Activated CD4-positive, alpha-beta T cell treated with anti-CD3 and anti-CD28 coated beads, Interleukin-2, amount 10 ng/mL, durations not matched to agents 24 days and 14 days (primary cell): ENCODE measurements at regions not wholly inside any gene's neighbourhood (a gene's known extent, or its start where the extent isn't known, plus 50 kb on each side); places are given as distances from the start of the nearest gene placed in this dataset.

Experiments used
- DNase-seq: peaks from one replicate; pipeline ENCODE4 v3.0.0; 2022
- H3K27ac Mint-ChIP-seq: one replicate; pipeline ENCODE4 v1.8.0; 2022; ENCODE audit warnings: mild to moderate bottlenecking, mixed read lengths
- H3K27me3 Mint-ChIP-seq: one replicate; pipeline ENCODE4 v1.8.0; 2022; ENCODE audit warnings: mixed read lengths
- H3K36me3 Mint-ChIP-seq: one replicate; pipeline ENCODE4 v1.8.0; 2022; ENCODE audit warnings: low read depth, mild to moderate bottlenecking, mixed read lengths
- H3K4me1 Mint-ChIP-seq: one replicate; pipeline ENCODE4 v1.8.0; 2021; ENCODE audit warnings: mixed read lengths
- H3K4me3 Mint-ChIP-seq: one replicate; pipeline ENCODE4 v1.8.0; 2022; ENCODE audit warnings: mild to moderate bottlenecking, moderate library complexity, mixed read lengths
- H3K9me3 Mint-ChIP-seq: one replicate; pipeline ENCODE4 v1.8.0; 2021; ENCODE audit warnings: mixed read lengths
- intact Hi-C: fragments of 100-400 bp; cut with micrococcal nuclease; formaldehyde crosslinking; loops from one replicate; pipeline ENCODE4 v1.15.1; 2023

GRCh38 chr13:107241381-107241780, 673.4 kb upstream of the ARGLU1 start:
- H3K27me3 Mint-ChIP-seq, result no peaks in the 10 kb centered on the region
- H3K36me3 Mint-ChIP-seq, result no peaks in the 10 kb centered on the region
- no peak for DNase-seq
- H3K4me1 Mint-ChIP-seq, result no peaks in the 10 kb centered on the region
- intact Hi-C loops, result no loop called here
- no peak overlapping the region for H3K27ac Mint-ChIP-seq
- peaks cover 3% of the 10 kb centered on the region for H3K9me3 Mint-ChIP-seq
- no peak overlapping the region for H3K4me3 Mint-ChIP-seq

- H3K27ac Mint-ChIP-seq, result no peak overlapping the region
Measured at GRCh38 chr13:107239213-107239612, 671.3 kb upstream of the ARGLU1 start.

GRCh38 chr13:107238262-107238981, 670.5 kb upstream of the ARGLU1 start:
- Mint-ChIP-seq H3K27me3 (no peaks in the 10 kb centered on the region), H3K9me3 (peaks cover 3% of the 10 kb centered on the region), H3K4me3 (no peak overlapping the region), H3K27ac (no peak overlapping the region), H3K4me1 (no peaks in the 10 kb centered on the region), H3K36me3 (no peaks in the 10 kb centered on the region)
- no peak for DNase-seq
- intact Hi-C loops, result no loop called here

More at GRCh38 chr13:107239213-107239612, 671.3 kb upstream of the ARGLU1 start:
- DNase-seq, result no peak
- H3K27me3 Mint-ChIP-seq, result no peaks in the 10 kb centered on the region
- H3K9me3 Mint-ChIP-seq, result peaks cover 3% of the 10 kb centered on the region
- H3K4me1 Mint-ChIP-seq, result no peaks in the 10 kb centered on the region
- no peak overlapping the region for H3K4me3 Mint-ChIP-seq
- intact Hi-C loops, result no loop called here
- no peaks in the 10 kb centered on the region for H3K36me3 Mint-ChIP-seq

GRCh38 chr13:107234319-107235073, 666.6 kb upstream of the ARGLU1 start:
- no peaks in the 10 kb centered on the region for H3K4me1 Mint-ChIP-seq
- DNase-seq, result no peak
- no peak overlapping the region for H3K4me3 Mint-ChIP-seq
- no peaks in the 10 kb centered on the region for H3K36me3 Mint-ChIP-seq
- intact Hi-C loops, result no loop called here
- H3K9me3 Mint-ChIP-seq, result no peaks in the 10 kb centered on the region
- no peak overlapping the region for H3K27ac Mint-ChIP-seq
- H3K27me3 Mint-ChIP-seq, result no peaks in the 10 kb centered on the region

- Mint-ChIP-seq H3K27ac (no peak overlapping the region), H3K36me3 (no peaks in the 10 kb centered on the region), H3K4me1 (no peaks in the 10 kb centered on the region), H3K9me3 (no peaks in the 10 kb centered on the region), H3K4me3 (no peak overlapping the region), H3K27me3 (no peaks in the 10 kb centered on the region)
- DNase-seq, result no peak
- intact Hi-C loops, result no loop called here
Measured at GRCh38 chr13:107233541-107233940, 665.6 kb upstream of the ARGLU1 start.

- no peaks in the 10 kb centered on the region for H3K4me1 Mint-ChIP-seq
- H3K4me3 Mint-ChIP-seq, result no peak overlapping the region
- no peak for DNase-seq
Measured at GRCh38 chr13:107231944-107232343, 664.0 kb upstream of the ARGLU1 start.

GRCh38 chr13:107223867-107224266, 655.9 kb upstream of the ARGLU1 start:
- Mint-ChIP-seq H3K27me3 (no peaks in the 10 kb centered on the region), H3K4me1 (no peaks in the 10 kb centered on the region), H3K9me3 (no peaks in the 10 kb centered on the region), H3K4me3 (no peak overlapping the region), H3K36me3 (no peaks in the 10 kb centered on the region), H3K27ac (no peak overlapping the region)
- intact Hi-C loops, result no loop called here
- DNase-seq, result no peak

More at GRCh38 chr13:107231944-107232343, 664.0 kb upstream of the ARGLU1 start:
- H3K9me3 Mint-ChIP-seq, result no peaks in the 10 kb centered on the region
- no peaks in the 10 kb centered on the region for H3K36me3 Mint-ChIP-seq
- H3K27me3 Mint-ChIP-seq, result no peaks in the 10 kb centered on the region
- intact Hi-C loops, result no loop called here
- no peak overlapping the region for H3K27ac Mint-ChIP-seq

GRCh38 chr13:107222597-107222996, 654.7 kb upstream of the ARGLU1 start:
- Mint-ChIP-seq H3K27ac (no peak overlapping the region), H3K9me3 (no peaks in the 10 kb centered on the region), H3K36me3 (no peaks in the 10 kb centered on the region), H3K4me3 (no peak overlapping the region), H3K27me3 (no peaks in the 10 kb centered on the region), H3K4me1 (no peaks in the 10 kb centered on the region)
- no peak for DNase-seq
- intact Hi-C loops, result no loop called here

GRCh38 chr13:107220245-107220644, 652.3 kb upstream of the ARGLU1 start:
- Mint-ChIP-seq H3K27ac (no peak overlapping the region), H3K4me3 (no peak overlapping the region), H3K27me3 (no peaks in the 10 kb centered on the region), H3K4me1 (no peaks in the 10 kb centered on the region), H3K9me3 (no peaks in the 10 kb centered on the region), H3K36me3 (no peaks in the 10 kb centered on the region)
- no peak for DNase-seq
- intact Hi-C loops, result no loop called here

GRCh38 chr13:107217251-107217650, 649.3 kb upstream of the ARGLU1 start:
- no peaks in the 10 kb centered on the region for H3K9me3 Mint-ChIP-seq
- H3K4me1 Mint-ChIP-seq, result no peaks in the 10 kb centered on the region
- H3K4me3 Mint-ChIP-seq, result no peak overlapping the region
- no peaks in the 10 kb centered on the region for H3K27me3 Mint-ChIP-seq
- H3K27ac Mint-ChIP-seq, result no peak overlapping the region
- no peaks in the 10 kb centered on the region for H3K36me3 Mint-ChIP-seq
- no peak for DNase-seq
- intact Hi-C loops, result no loop called here

- Mint-ChIP-seq H3K36me3 (no peaks in the 10 kb centered on the region), H3K27ac (no peak overlapping the region), H3K27me3 (no peaks in the 10 kb centered on the region), H3K4me1 (no peaks in the 10 kb centered on the region), H3K4me3 (no peak overlapping the region), H3K9me3 (no peaks in the 10 kb centered on the region)
- DNase-seq, result no peak
- intact Hi-C loops, result no loop called here
Measured at GRCh38 chr13:107216046-107216755, 648.3 kb upstream of the ARGLU1 start.

- H3K4me3 Mint-ChIP-seq, result no peak overlapping the region
- no peak overlapping the region for H3K27ac Mint-ChIP-seq
- intact Hi-C loops, result loop anchor here (1.0 to 5.0 kb wide), 3 partner anchors 440 to 944 kb away; no protein-coding TSS in a partner anchor
- no peaks in the 10 kb centered on the region for H3K4me1 Mint-ChIP-seq
- H3K36me3 Mint-ChIP-seq, result no peaks in the 10 kb centered on the region
- peak; percentile 84 for DNase-seq
- H3K9me3 Mint-ChIP-seq, result no peaks in the 10 kb centered on the region
- H3K27me3 Mint-ChIP-seq, result no peaks in the 10 kb centered on the region
Measured at GRCh38 chr13:107211073-107211472, 643.1 kb upstream of the ARGLU1 start.

- H3K9me3 Mint-ChIP-seq, result no peaks in the 10 kb centered on the region
- DNase-seq, result no peak
- no peaks in the 10 kb centered on the region for H3K4me1 Mint-ChIP-seq
- no peaks in the 10 kb centered on the region for H3K36me3 Mint-ChIP-seq
- no peak overlapping the region for H3K27ac Mint-ChIP-seq
- H3K27me3 Mint-ChIP-seq, result no peaks in the 10 kb centered on the region
- intact Hi-C loops, result loop anchor here (1.0 to 5.0 kb wide), 3 partner anchors 440 to 945 kb away; no protein-coding TSS in a partner anchor
- no peak overlapping the region for H3K4me3 Mint-ChIP-seq
Measured at GRCh38 chr13:107210723-107211030, 642.7 kb upstream of the ARGLU1 start.
